HG03565 (cell line): ENCODE measurements at regions not wholly inside any gene's neighbourhood (a gene's known extent, or its start where the extent isn't known, plus 50 kb on each side); places are given as distances from the start of the nearest gene placed in this dataset.

ENCODE experiments used
- ATAC-seq: cut with Tn5 transposase; IDR thresholded peaks from one replicate; pipeline ENCODE4 v1.9.1; 2021; ENCODE audit warnings: mild to moderate bottlenecking, moderate library complexity; ENCODE audit not compliant: unreplicated experiment

DNA sequence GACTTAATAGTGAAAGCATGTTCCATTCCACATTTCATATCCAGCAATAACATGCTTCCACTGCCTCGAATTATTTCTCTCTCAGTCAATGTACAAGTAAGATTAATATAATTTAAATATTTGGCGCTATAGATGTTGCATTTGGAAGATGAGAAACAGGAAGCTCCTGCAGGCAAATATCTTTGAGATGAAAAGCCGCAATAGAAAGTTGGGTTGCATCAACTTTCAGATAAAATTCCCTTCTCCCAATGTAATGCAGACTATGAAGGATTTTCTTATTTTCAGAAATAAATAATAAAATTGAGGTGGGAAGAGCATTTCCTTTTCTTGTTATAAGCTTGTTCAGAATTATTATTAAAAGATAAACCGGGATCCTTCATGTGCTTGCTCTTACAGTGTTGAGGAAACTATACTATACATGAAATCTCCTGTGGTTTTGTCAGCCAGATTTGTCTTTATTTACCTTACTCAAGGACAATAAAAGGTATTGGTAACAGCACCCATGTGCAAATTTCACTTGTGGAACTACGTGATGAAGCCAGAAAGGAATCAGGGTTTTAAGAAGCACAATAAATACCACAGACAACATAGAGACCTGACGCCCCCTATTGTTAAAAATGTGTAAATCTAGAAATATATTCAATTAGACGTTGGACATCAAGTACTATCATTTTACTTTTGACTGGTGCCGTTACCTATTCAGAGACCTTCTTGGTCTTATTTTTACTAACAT, 307.0 kb downstream of the ARPP21 start:
- ATAC-seq: no peak

DNA sequence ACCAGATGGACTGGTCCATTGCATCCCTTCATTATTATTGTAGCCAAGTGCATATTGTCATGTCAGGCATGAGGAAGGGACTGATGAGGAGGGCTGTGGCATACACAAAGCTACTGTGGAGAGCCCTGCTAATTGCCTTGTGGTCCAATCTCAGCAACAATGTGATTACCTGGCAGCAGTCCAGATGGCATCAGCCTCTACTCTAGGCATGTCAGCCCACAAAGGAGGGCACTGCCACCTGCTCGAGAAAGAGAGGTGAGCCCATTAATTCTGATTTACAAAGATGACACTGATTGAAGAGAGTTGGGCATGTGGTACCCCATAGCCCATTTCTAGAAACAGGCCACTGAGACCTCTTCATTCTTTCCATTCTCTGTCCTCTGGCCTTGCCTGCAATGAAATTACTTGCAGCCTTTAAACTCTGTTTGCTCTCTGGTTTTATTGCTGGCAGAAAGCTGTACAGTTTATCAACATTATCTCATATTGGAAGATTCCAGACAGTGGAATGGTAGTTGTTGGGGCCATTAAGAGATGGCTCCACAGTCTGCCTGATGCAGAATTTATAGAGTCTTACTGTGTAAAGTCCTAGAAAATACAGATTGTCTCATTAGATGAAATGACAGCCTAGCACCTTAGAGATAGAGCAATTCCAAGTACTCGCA, 307.7 kb downstream of the ARPP21 start:
- ATAC-seq: no peak

DNA sequence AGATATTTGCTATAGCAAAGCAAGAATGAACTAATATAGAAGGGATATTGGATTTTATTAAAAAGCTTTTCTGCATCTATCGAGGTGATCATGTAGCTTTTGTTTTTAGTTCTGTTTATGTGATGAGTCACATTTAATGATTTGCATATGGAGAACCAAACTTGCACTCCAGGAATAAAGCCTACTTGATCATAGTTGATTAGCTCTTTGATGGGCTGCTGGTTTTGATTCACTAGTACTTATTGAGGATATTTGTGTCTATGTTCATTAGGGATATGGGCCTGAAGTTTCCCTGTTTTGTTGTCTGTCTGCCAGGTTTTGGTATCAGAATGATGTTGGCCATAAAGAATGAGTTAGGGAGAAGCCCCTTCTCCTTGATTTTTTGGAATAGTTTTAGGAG, 310.7 kb downstream of the ARPP21 start:
- no peak for ATAC-seq

DNA sequence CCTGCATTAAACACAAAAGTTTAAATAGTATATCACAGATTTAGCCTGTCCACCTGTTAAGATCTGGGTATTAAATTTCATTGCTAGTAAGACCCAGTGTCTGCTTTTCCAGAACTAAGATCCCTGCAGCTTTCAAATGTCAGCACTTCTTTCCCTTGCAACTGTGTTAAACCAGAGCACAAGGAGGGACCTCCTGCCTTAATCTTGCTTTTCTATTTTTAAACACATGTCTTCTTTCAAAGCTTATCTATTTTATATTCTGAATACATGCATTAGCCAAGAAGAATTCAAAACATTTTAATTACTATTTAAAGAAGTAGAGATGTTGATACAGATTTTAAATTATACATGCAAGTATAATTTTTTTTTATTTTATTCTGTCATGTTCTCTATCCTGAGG, 315.1 kb downstream of the ARPP21 start:
- no peak for ATAC-seq

DNA sequence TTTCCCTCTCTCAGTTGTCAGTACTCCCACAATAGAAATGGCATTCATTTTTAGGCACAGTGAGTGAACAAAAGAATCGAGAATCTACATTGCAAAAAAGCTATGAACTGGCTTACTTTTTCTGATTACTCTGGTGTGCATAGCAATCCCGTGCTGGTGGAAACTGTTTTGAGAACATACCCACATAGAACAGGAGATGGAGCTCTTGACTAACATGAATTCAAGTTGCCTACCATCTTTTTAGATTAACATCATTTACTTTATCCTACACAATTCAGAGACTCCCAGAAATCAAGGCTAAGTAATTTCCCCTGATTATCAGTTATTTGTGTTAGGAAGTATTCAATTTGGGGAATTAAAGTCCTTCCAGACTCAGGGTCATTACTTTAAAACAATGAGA, 326.6 kb downstream of the ARPP21 start:
- peak; percentile 42 for ATAC-seq

DNA sequence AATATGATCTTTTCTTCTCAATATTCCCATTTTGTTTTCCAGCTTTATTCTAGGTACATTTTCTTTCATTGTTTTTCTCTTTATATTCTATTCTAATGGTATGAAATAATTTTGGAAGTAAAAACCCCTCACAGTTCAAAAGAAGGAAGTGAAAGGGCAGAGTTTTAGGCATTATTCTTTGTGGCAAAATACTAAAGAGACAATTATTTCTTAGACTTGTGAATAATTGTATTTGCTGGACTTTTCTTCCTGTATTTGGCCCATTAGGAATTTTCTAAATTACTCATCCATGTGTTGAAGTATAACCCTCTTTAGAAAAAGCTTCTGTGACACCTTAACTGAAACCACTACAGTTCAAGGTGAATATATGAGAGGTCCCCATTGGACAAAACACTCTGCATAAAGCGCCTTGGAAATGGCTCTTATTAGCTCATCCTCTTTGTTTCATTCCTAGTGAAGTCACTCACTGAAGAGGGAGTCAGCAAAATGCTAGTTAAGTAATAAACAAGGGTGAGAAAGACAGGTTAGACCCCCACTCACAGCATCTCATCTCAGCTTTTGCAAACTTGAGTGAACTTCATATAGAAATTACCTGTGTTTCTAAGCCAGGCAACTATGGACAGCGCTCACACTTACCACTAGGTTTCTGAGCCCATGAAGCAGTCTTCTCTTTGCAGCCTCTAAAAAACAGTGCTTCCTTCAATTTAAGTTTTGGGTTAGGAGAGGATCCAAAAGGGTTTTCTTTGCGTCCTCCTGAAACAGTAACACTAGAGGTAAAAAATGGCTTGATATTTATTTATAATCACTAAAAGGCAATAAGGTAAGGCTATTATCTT, 327.5 kb downstream of the ARPP21 start:
- no peak for ATAC-seq

DNA sequence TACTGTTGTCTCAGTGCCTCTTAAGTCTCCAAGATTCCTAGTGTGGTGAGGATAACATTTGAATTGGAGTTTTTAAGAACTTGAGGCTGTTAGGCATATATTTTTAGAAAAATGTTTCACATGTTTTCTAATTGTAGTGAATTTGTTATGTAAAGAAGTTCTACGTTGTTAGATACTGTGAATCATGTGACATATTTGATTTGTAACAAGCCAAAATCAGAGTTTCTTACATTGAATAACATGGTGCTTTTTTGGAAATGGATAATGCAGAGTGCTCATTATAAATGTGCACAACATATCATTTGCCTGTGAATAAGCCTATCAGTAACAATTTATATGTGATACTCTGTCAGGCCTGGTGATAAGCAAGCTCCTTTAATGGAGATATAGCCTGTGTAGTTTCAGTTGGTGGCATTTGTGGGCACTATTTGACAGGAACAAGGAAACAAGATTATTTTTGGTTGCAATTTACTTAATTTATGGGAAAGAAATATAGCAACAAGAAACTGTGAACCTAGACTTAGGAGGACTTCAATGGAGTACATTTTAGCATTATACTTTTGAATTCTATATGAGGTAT, 328.8 kb downstream of the ARPP21 start:
- no peak for ATAC-seq

DNA sequence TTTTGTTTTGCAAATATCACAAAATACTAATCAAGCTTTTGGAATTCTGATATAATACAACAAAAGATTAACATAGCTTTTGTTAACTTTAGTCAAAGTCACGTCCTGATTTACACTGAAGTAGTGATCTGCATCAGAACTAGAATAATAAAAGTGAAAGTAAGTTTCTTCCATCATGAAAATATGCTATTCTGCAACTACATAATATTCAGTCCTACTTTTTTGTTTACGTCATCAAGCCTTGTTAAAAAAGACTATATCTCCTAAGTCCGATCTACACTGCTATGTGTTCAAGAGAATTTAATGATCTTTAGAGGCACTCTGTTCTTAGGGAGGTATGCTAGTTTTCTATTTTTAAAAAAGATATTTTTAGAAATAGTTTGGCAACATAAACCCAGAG, 330.1 kb downstream of the ARPP21 start:
- ATAC-seq: no peak

DNA sequence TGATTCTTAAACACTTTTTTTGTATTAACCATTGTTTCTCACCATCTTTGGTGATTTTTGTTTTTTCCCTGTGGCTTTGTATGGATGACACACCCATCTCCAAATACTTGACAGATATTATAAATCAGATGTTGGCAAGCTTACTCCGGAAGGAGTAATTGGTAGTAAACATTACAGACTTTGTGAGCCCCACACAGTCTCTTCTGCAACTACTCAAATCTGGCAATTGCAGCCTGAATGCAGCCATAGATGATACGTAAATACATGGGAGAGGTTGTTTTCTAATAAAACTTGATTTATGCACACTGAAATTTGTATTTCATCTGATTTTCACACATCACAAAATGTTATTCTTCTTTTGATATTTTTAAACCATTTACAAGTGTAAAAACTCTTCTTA, 331.5 kb downstream of the ARPP21 start:
- no peak for ATAC-seq

DNA sequence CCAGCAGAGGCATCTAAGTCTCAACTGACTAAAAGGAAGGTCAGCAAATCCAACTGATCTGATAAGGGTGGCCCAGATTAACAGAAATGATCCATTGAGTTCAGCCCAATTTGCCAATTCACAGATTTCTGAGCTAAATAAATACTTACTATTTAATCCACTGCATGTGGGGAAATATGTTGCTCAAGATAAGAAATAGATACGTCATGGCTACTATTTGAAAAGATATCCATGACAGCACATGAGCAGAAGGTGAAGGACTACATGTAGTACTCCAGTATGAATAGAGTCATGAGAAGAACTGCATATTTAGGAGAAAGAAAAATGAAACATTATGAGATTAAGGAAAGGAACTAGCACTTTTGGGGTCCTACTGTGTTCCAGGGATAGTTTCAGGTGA, 332.4 kb downstream of the ARPP21 start:
- no peak for ATAC-seq

DNA sequence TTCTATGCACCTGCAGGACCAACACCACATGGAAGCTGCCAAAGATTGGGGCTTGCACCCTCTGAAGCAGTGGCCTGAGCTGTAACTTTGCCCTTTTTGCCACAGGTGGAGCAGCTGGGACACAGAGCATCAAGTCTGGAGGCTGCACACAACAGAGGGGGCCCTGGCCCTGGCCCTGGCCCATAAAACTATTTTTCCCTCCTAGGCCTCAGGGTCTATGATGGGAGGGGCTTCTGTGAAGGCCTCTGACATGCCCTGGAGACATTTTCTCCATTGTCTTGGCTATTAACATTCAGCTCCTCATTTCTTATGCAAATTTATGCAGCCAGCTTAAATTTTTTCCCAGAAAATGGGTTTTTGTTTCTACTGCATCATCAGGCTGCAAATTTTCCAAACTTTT, 335.5 kb downstream of the ARPP21 start:
- no peak for ATAC-seq

DNA sequence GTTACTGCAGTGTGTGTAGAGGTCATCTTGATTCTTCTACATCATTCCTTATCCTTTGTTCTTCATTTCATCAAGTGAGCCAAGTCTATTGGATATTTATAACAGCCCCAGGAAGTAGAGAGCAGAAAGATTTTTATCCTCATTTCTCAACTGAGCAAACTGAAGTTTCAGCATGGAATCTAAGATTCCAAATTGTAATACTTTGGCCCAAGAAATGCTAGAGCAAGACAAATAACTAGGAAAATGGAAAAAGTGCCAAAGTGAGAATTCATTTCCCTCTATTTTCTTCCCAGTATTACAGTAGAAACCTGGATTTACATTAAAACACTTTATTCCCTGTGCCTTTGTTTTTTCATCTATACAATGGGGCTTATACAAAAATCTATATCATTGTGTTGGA, 346.8 kb downstream of the ARPP21 start:
- no peak for ATAC-seq

DNA sequence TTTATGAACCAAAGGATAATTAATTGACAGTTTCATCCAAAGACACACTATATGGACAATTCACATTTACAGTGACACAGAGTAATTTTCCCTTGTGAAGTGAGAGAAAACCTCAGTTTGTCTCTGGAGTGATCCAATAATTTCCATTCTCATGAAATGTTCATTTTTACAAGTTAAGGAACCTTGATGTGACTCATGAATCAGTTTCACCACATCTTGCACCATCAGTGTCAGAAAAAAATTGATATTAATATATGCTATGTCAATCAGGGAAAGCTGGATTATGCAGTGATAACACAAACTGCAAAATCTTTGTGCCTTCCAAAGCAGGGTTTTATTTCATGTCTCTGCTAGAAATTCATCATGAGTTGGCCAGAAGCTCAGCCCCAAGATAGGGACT, 348.1 kb downstream of the ARPP21 start:
- ATAC-seq: no peak

DNA sequence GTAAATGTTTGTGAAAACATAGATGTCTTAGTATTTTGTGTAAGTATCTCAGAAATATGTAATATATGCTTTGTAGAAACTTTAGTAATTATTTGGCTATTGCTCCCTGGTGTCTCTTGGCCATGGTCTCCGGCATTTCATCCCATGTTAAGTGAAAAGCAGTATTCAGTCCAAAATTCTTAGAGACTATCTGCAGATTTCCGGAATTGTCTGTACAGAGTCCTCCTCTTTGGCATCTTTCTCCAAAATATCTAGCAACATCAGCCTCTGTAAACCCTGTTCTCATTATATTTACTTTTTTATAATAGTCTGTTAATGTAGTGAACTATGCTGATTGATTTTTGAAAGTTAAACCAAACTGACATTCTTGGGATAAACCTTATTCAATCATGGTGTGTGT, 352.7 kb downstream of the ARPP21 start:
- ATAC-seq: no peak

DNA sequence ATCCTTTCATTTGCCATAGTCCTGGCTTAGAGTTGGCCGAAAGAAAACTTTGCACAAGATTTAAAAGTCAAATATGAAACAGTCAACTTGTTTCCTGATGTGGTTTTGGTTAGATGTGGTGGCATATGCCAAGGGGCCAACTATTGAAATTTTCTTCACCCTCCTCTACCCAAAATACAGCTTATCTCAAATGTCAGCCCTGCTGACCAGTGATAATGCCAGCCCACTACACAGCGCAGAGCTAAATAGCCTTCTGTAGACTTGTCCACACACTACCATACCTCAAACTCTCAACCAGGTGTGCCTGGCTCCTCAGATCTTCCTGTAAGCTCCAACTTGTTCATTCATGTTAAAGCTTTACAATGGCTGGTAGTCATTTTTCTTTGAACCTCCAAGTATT, 368.5 kb upstream of the STAC start:
- no peak for ATAC-seq

DNA sequence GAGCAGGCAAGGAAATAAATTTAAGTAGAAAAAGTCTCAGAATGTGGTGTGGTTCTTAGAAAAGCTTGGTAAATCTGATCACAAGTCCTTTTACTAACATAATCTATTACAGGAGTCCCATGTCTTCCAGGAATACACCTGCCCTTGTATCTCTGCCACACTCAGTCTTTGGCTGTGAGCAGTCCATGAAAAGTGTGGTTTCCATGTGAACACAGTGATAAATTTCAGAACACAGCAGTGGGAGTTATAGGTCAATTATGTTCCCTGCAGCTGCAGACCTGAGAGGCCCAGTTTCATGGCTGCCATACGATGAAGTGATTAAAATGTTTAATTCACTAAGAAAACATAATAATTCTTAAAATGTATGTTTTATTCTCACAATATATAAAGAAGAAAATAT, 366.9 kb upstream of the STAC start:
- no peak for ATAC-seq

DNA sequence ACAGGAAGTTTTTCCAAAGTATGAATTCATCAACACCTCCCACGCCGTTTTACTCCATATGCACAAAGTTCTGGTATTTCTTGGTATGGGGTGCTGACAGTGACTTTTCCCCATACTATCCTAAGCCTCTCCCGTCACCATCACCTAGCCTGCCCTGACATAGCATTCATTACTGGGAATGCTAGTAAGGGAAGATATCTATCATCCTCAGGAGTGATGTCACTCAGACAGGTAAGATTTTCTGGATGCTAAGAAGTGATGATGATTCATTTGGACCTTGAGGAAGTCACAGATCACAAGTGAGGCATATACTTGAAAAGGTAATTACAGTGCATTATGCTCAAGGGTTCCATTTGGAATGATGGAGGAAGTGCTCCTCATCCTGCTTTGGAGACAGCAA, 355.1 kb upstream of the STAC start:
- ATAC-seq: no peak

DNA sequence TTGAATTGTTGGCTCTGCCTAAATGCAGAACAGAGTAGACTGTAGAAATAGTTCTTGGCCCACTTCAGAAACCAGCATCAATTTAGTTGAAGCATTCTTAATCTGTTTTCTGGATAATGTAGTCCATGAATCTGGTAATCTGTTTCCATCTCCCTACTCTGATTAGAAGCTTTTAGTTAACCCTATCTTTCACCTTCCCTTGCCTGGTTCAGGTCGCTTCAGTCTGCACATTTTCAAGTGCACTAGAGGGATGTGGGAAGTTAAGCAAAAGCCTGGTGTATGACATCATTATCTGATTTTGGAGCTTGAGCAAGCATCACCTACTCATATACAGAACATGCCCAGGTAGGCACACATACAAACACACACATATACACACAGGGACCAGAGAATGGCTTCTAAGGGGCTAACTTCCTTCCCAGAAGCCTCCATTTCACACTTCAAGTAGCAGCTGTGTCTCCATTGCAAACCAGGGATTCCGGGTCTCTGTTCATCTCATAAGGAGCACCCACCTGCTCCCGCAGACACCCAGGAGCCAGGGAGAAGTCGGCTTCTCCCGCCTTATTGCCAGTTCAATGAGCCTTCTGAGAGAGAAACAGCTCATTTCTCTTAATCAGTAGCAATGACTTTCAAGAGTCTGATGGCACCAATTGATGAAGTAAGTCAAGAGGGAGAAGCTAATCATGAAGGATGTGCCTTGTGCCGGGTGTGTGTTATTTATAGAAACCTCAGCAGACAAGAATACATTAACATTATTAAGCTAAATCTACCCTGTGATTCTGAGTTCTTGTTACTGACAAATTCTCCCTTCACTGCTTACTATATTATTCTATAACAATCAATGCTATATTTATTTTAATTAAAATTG, 347.9 kb upstream of the STAC start:
- ATAC-seq: no peak

DNA sequence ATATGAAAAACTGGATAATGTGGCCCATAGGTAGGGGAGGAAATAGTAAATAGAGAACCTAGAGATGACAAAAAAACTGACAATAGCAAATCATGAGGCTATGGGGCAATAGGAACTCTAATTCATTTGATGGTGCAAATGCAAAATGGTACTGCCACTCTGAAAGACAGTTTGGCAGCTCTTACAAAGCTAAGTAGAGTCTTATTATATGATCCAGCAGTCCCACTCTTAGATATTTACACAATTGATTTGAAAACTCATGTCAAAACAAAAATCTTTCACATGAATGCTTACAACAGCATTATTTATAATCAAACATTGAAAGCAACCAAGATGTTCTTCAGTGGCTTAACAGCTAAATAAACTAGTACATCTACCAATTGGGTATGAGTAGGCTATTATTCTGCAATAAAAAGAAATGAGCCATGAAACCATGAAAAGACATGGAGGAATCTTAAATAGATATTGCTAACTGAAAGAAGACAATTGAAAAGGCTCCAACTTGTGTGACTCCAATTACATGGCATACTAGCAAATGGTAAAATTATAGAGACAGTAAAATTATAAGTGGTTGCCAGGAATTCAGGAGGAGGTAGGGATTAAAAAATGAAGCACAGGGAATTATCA, 321.8 kb upstream of the STAC start:
- ATAC-seq: no peak

DNA sequence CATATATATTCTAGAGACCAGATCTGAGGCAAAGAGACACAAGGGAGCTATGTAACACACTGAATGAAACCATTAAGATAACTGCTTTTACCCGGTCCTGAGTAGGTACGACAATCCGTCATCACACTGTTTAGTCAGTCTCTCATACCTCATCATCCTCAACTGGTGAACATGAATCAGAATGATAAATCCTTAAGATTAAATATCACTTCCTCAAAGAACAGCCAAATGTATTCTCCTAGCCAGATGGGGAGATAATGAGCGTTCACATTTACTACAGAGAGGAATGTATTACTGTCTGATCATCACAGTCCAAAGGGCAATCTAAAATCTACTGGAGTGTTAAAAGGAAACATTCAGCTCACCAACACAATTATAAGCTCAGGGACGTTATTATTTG, 319.4 kb upstream of the STAC start:
- no peak for ATAC-seq
